Esophagus muscularis mucosa (tissue), 4 donors: ENCODE measurements at regions not wholly inside any gene's neighbourhood (a gene's known extent, or its start where the extent isn't known, plus 50 kb on each side); places are given as distances from the start of the nearest gene placed in this dataset.

Source experiments
- DNase-seq: peaks from one replicate; pipeline ENCODE4 v3.0.0-alpha.2; 2017; ENCODE audit errors: extremely low spot score
- H3K27ac ChIP-seq, 4 donors: fragments of 200-600 bp; sonication (generic); replicated peaks in 1 of 4; 1 replicate in 3 of 4; 2 replicates in 1 of 4; pipeline ENCODE4 v1.5.1; 2016 to 2019; ENCODE audit warnings: mild to moderate bottlenecking in 1 of 4
- H3K27me3 ChIP-seq, 4 donors: fragments of 200-600 bp; sonication (generic); one replicate each; pipeline versions ENCODE4 v1.5.1 to v1.6.0; 2016 to 2019
- H3K36me3 ChIP-seq, 4 donors: fragments of 200-600 bp; sonication (generic); one replicate each; pipeline ENCODE4 v1.5.1; 2016 to 2019
- H3K4me1 ChIP-seq, 4 donors: fragments of 200-600 bp; sonication (generic); one replicate each; pipeline ENCODE4 v1.5.1; 2016 to 2019
- H3K4me3 ChIP-seq, 4 donors: fragments of 200-600 bp; sonication (generic); 1 replicate in 2 of 4; 2 replicates in 2 of 4; pipeline ENCODE4 v1.5.1; 2016 to 2019; ENCODE audit warnings: mild to moderate bottlenecking in 4 of 4, moderate library complexity in 1 of 4
- H3K9me3 ChIP-seq, 4 donors: fragments of 200-600 bp; sonication (generic); 1 replicate in 3 of 4; 2 replicates in 1 of 4; pipeline ENCODE4 v1.5.1; 2016 to 2019
- CTCF ChIP-seq, 3 experiments: fragments of 200-600 bp in 2 of 3; fragments of 450-650 bp in 1 of 3; sonication (generic) in 2 of 3; IDR thresholded peaks; one replicate each; pipeline ENCODE4 v1.5.1; 2017 to 2019; ENCODE audit warnings: antibody characterized with exemption in 3 of 3, mild to moderate bottlenecking in 2 of 3, moderate library complexity in 1 of 3
- EP300 ChIP-seq: sonication (generic); formaldehyde crosslinking; IDR thresholded peaks from one replicate; pipeline ENCODE4 v1.6.1; 2017; ENCODE audit warnings: antibody characterized with exemption
- POLR2A ChIP-seq: fragments of 450-650 bp; IDR thresholded peaks from one replicate; pipeline ENCODE4 v1.6.1; 2017; ENCODE audit warnings: antibody characterized with exemption, moderate library complexity, mild to moderate bottlenecking, low read depth
- POLR2AphosphoS5 ChIP-seq, 2 donors: sonication (generic); formaldehyde crosslinking; IDR thresholded peaks; one replicate each; pipeline ENCODE4 v1.6.1; 2017; ENCODE audit warnings: antibody characterized with exemption in 2 of 2
- WGBS: methylation state at CpG from one replicate; pipeline ENCODE4 v1.1.5; 2018; 5-methylcytosine and 5-hydroxymethylcytosine counted together
- intact Hi-C: fragments of 100-400 bp; cut with DNase I; formaldehyde crosslinking; loops from one replicate; pipeline ENCODE4 v1.15.1; 2023

- H3K27me3 ChIP-seq, result no peaks in the 10 kb centered on the region
- H3K4me3 ChIP-seq, result no peak overlapping the region
- H3K36me3 ChIP-seq, result no peaks in the 10 kb centered on the region
- no peaks in the 10 kb centered on the region for H3K9me3 ChIP-seq
- H3K4me1 ChIP-seq, result no peaks in the 10 kb centered on the region
- intact Hi-C loops, result no loop called here
- H3K27ac ChIP-seq, result no peak overlapping the region
- TF ChIP-seq POLR2A, result no peak
- TF ChIP-seq EP300, result no peak
- no peak for TF ChIP-seq POLR2AphosphoS5 (IDR thresholded peaks at IDR 0.05)
- DNase-seq, result no peak
- WGBS, result 36% methylated on average over 6 of the region's 9 CpGs
Measured at GRCh38 chr11:27795955-27796861, 96.0 kb upstream of the BDNF start.

DNA sequence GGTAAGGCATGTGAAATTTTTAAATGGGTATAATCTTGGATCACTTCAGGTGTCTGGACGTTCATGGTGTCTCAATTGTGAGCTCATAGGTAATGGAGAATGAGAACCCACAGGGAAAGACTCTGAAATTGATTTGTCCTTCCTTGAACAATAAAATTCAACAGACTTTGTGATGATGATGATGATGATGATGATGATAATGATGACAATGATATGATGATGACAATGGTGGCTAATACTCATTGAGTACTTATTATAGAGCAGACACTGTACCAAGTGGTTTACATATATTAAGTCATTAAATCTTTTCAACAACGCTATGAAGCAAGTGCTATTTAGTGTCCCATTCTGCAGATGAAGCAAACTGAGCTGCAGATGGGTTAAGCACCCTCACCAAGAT is 86.6 kb upstream of the BDNF start:
- no peak overlapping the region for H3K27ac ChIP-seq
- H3K36me3 ChIP-seq, result no peaks in the 10 kb centered on the region
- no peaks in the 10 kb centered on the region for H3K27me3 ChIP-seq
- TF ChIP-seq POLR2AphosphoS5 (IDR thresholded peaks at IDR 0.05) (no peak), POLR2A (no peak), EP300 (no peak), CTCF (IDR thresholded peaks at IDR 0.05) (no peak)
- WGBS, result 79% methylated on average over 2 of the region's 2 CpGs
- intact Hi-C loops, result no loop called here
- no peaks in the 10 kb centered on the region for H3K9me3 ChIP-seq
- no peaks in the 10 kb centered on the region for H3K4me1 ChIP-seq
- no peak overlapping the region for H3K4me3 ChIP-seq
- DNase-seq, result no peak

DNA sequence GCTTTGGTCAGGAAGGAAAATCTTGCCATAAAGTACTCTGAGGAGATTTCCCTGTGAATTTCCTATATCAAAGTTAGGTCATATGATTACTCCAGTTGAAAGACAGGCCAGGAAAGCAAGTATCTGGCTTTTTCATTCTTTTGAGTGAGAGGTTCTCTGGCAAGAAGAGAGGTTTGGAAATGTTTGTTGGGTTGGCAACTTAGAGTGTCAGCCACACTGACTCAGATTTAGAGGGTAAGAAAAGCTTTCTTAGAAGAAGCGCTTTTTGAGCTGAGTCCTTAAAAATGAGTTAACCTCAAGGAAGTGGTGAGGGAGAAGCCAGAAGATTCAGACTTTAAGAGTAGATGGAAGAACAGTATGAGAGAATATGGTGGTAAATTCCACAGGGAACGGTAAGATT is 86.1 kb upstream of the BDNF start:
- Histone ChIP-seq H3K27ac (no peak overlapping the region), H3K9me3 (no peaks in the 10 kb centered on the region), H3K36me3 (no peaks in the 10 kb centered on the region), H3K27me3 (no peaks in the 10 kb centered on the region), H3K4me1 (no peaks in the 10 kb centered on the region), H3K4me3 (no peak overlapping the region)
- DNase-seq, result no peak
- 85% methylated on average over 2 of the region's 2 CpGs for WGBS
- TF ChIP-seq EP300 (no peak), POLR2AphosphoS5 (IDR thresholded peaks at IDR 0.05) (no peak), POLR2A (no peak), CTCF (IDR thresholded peaks at IDR 0.05) (no peak)
- intact Hi-C loops, result no loop called here

GRCh38 chr11:27783701-27784355 is 83.6 kb upstream of the BDNF start:
- no peaks in the 10 kb centered on the region for H3K9me3 ChIP-seq
- no peaks in the 10 kb centered on the region for H3K27me3 ChIP-seq
- H3K36me3 ChIP-seq, result no peaks in the 10 kb centered on the region
- no peaks in the 10 kb centered on the region for H3K4me1 ChIP-seq
- DNase-seq, result no peak
- intact Hi-C loops, result no loop called here
- no peak for TF ChIP-seq EP300
- TF ChIP-seq POLR2A, result no peak
- TF ChIP-seq CTCF (IDR thresholded peaks at IDR 0.05), result no peak
- TF ChIP-seq POLR2AphosphoS5 (IDR thresholded peaks at IDR 0.05), result no peak
- 56% methylated on average over 5 of the region's 5 CpGs for WGBS
- H3K4me3 ChIP-seq, result no peak overlapping the region
- no peak overlapping the region for H3K27ac ChIP-seq

DNA sequence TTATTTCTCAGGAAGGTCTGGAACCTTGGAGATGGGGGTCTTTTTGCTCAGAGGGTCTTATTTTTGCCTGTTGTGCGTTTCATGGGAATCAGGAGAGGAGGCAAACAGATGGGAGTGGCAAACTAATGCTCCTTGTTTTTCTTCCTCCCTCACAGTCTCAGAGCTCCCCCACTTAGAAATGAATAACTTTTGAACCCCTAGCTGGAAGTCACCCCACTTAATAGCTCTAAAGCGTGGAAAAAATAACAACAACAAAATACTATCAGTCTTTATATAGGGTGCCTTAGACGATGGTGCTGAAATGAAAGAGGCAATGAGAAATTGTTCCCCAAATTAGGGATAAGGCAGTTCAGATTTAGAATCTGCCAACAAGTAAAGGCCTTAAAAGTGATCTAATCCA is 76.8 kb upstream of the BDNF start:
- H3K27ac ChIP-seq, result no peak overlapping the region
- no peaks in the 10 kb centered on the region for H3K4me1 ChIP-seq
- no peaks in the 10 kb centered on the region for H3K27me3 ChIP-seq
- TF ChIP-seq POLR2AphosphoS5 (IDR thresholded peaks at IDR 0.05), result no peak
- no peak for TF ChIP-seq POLR2A
- TF ChIP-seq EP300, result no peak
- no peak for TF ChIP-seq CTCF (IDR thresholded peaks at IDR 0.05)
- 60% methylated on average over 3 of the region's 3 CpGs for WGBS
- no peak overlapping the region for H3K4me3 ChIP-seq
- H3K9me3 ChIP-seq, result no peaks in the 10 kb centered on the region
- DNase-seq, result no peak
- H3K36me3 ChIP-seq, result no peaks in the 10 kb centered on the region
- intact Hi-C loops, result no loop called here
